Activated CD4-positive, alpha-beta T cell treated with anti-CD3 and anti-CD28 coated beads, Interleukin-2, Interleukin-4, amounts not matched to agents 100 ng/mL and 50 ng/mL, durations not matched to agents 16 hours and 8 hours (primary cell): ENCODE measurements at regions not wholly inside any gene's neighbourhood (a gene's known extent, or its start where the extent isn't known, plus 50 kb on each side); places are given as distances from the start of the nearest gene placed in this dataset.

ENCODE experiments used
- DNase-seq: peaks from one replicate; pipeline ENCODE4 v3.0.0-alpha.2; 2020; ENCODE audit warnings: low spot score

- no peak for DNase-seq
These were observed 117.5 kb downstream of the OR13A1 start for GRCh38 chr10:45197816-45198485.

- no peak for DNase-seq
These were observed 116.8 kb downstream of the OR13A1 start for GRCh38 chr10:45198486-45199204.

GRCh38 chr10:45199205-45199740 lies 116.1 kb downstream of the OR13A1 start:
- DNase-seq = no peak

- no peak for DNase-seq
These were observed 114.1 kb downstream of the OR13A1 start for GRCh38 chr10:45201271-45201670.

- DNase-seq = no peak
These were observed 113.2 kb downstream of the OR13A1 start for GRCh38 chr10:45202242-45202641.

GRCh38 chr10:45204954-45205775 lies 110.2 kb downstream of the OR13A1 start:
- DNase-seq = no peak

- DNase-seq = no peak
These were observed 105.5 kb downstream of the OR13A1 start for GRCh38 chr10:45209888-45210287.

- DNase-seq = no peak
These were observed 103.8 kb downstream of the OR13A1 start for GRCh38 chr10:45211576-45211975.

GRCh38 chr10:45219416-45219815 lies 96.0 kb downstream of the OR13A1 start:
- DNase-seq = no peak

- DNase-seq = no peak
These were observed 94.5 kb downstream of the OR13A1 start for GRCh38 chr10:45220931-45221330.

GRCh38 chr10:45224219-45224841 lies 91.1 kb downstream of the OR13A1 start:
- no peak for DNase-seq

- no peak for DNase-seq
These were observed 88.4 kb downstream of the OR13A1 start for GRCh38 chr10:45227042-45227441.

GRCh38 chr10:45227456-45227855 lies 88.0 kb downstream of the OR13A1 start:
- no peak for DNase-seq

- no peak for DNase-seq
These were observed 85.6 kb downstream of the OR13A1 start for GRCh38 chr10:45229823-45230222.

GRCh38 chr10:45235260-45235769 lies 80.1 kb downstream of the OR13A1 start:
- DNase-seq = peak; percentile 63

GRCh38 chr10:45235798-45236220 lies 79.6 kb downstream of the OR13A1 start:
- DNase-seq = no peak

- no peak for DNase-seq
These were observed 76.5 kb downstream of the OR13A1 start for GRCh38 chr10:45238896-45239295.

- no peak for DNase-seq
These were observed 75.8 kb downstream of the OR13A1 start for GRCh38 chr10:45239642-45240041.

- DNase-seq = no peak
These were observed 73.4 kb downstream of the OR13A1 start for GRCh38 chr10:45241865-45242520.

GRCh38 chr10:45243261-45243660 lies 72.1 kb downstream of the OR13A1 start:
- no peak for DNase-seq

GRCh38 chr10:45246522-45246921 lies 68.9 kb downstream of the OR13A1 start:
- no peak for DNase-seq
